Tibial nerve (tissue), 3 donors: ENCODE measurements at regions not wholly inside any gene's neighbourhood (a gene's known extent, or its start where the extent isn't known, plus 50 kb on each side); places are given as distances from the start of the nearest gene placed in this dataset.

Source experiments
- CTCF ChIP-seq, 5 experiments: fragments of 200-600 bp in 3 of 5; fragments of 450-650 bp in 2 of 5; sonication (generic) in 3 of 5; IDR thresholded peaks; one replicate each; pipeline ENCODE4 v1.5.1; 2016 to 2019; ENCODE audit warnings: antibody characterized with exemption in 5 of 5, mild to moderate bottlenecking in 3 of 5, moderate library complexity in 2 of 5
- POLR2A ChIP-seq, 2 donors: fragments of 450-650 bp; IDR thresholded peaks; one replicate each; pipeline ENCODE4 v1.6.1; 2017; ENCODE audit warnings: antibody characterized with exemption in 2 of 2, mild to moderate bottlenecking in 2 of 2, moderate library complexity in 2 of 2

GRCh38 chr14:104366931-104367865, 212.4 kb upstream of the C14orf180 start:
- TF ChIP-seq POLR2A (IDR thresholded peaks at IDR 0.05) (no peak), CTCF (IDR thresholded peaks at IDR 0.05) (no peak)
